ENCODE measurements at regions not wholly inside any gene's neighbourhood (a gene's known extent, or its start where the extent isn't known, plus 50 kb on each side); places are given as distances from the start of the nearest gene placed in this dataset.

- TF ChIP-seq EZH2phosphoT487 (IDR thresholded peaks at IDR 0.05; ENCODE audit: borderline replicate concordance) (no peak), CTCF (conservative IDR thresholded peaks at IDR 0.05; ENCODE audit: low read length) (no peak)
- H3K9me2 ChIP-seq (replicated peaks; ENCODE audit: low read depth, low read length): no peaks in the 10 kb centered on the region
- no peaks in the 10 kb centered on the region for H3K27me3 ChIP-seq (ENCODE audit: insufficient read depth, low read length, poor library complexity, severe bottlenecking)
- H3K4me3 ChIP-seq (ENCODE audit: low read length, poor library complexity, severe bottlenecking): no peak overlapping the region
- H3K36me3 ChIP-seq (ENCODE audit: insufficient read depth, low read length): no peaks in the 10 kb centered on the region
- no peak overlapping the region for H3K4me2 ChIP-seq (ENCODE audit: low read depth, low read length, poor library complexity, severe bottlenecking)
- H3F3A ChIP-seq (ENCODE audit: low read depth): no peaks in the 10 kb centered on the region
- H4K20me1 ChIP-seq (ENCODE audit: insufficient read depth, low read length, poor library complexity, severe bottlenecking): no peaks in the 10 kb centered on the region
- H2AFZ ChIP-seq (ENCODE audit: low read length): 0 out of 2 replicates have a peak overlapping the region, but pooled peaks have one; percentile 33
- H3K4me1 ChIP-seq (ENCODE audit: insufficient read depth, low read length, poor library complexity, severe bottlenecking): peaks cover 20% of the 10 kb centered on the region
- H3K9ac ChIP-seq (ENCODE audit: low read depth, low read length, poor library complexity, severe bottlenecking): no peak overlapping the region
- no peaks in the 10 kb centered on the region for H3K9me3 ChIP-seq (ENCODE audit: insufficient read depth, low read depth, low read length)
- no peaks in the 10 kb centered on the region for H3K79me2 ChIP-seq (ENCODE audit: insufficient read depth, low read length)
These were observed 213.8 kb upstream of the JUN start for GRCh38 chr1:58997637-58998036.

GRCh38 chr1:58999676-59000075 lies 215.8 kb upstream of the JUN start:
- TF ChIP-seq EZH2phosphoT487 (IDR thresholded peaks at IDR 0.05; ENCODE audit: borderline replicate concordance) (no peak), CTCF (conservative IDR thresholded peaks at IDR 0.05; ENCODE audit: low read length) (no peak)
- H3K4me2 ChIP-seq (ENCODE audit: low read depth, low read length, poor library complexity, severe bottlenecking): peak overlapping the region; percentile 35
- H4K20me1 ChIP-seq (ENCODE audit: insufficient read depth, low read length, poor library complexity, severe bottlenecking): no peaks in the 10 kb centered on the region
- peaks cover 20% of the 10 kb centered on the region for H3K4me1 ChIP-seq (ENCODE audit: insufficient read depth, low read length, poor library complexity, severe bottlenecking)
- H3K9ac ChIP-seq (ENCODE audit: low read depth, low read length, poor library complexity, severe bottlenecking): no peak overlapping the region
- H3F3A ChIP-seq (ENCODE audit: low read depth): no peaks in the 10 kb centered on the region
- no peaks in the 10 kb centered on the region for H3K27me3 ChIP-seq (ENCODE audit: insufficient read depth, low read length, poor library complexity, severe bottlenecking)
- H3K79me2 ChIP-seq (ENCODE audit: insufficient read depth, low read length): no peaks in the 10 kb centered on the region
- H3K36me3 ChIP-seq (ENCODE audit: insufficient read depth, low read length): no peaks in the 10 kb centered on the region
- no peaks in the 10 kb centered on the region for H3K9me2 ChIP-seq (replicated peaks; ENCODE audit: low read depth, low read length)
- H3K4me3 ChIP-seq (ENCODE audit: low read length, poor library complexity, severe bottlenecking): no peak overlapping the region
- no peaks in the 10 kb centered on the region for H3K9me3 ChIP-seq (ENCODE audit: insufficient read depth, low read depth, low read length)
- no peak overlapping the region for H2AFZ ChIP-seq (ENCODE audit: low read length)

GRCh38 chr1:59004755-59005154 lies 220.9 kb upstream of the JUN start:
- H3K9ac ChIP-seq (ENCODE audit: low read depth, low read length, poor library complexity, severe bottlenecking): no peak overlapping the region
- no peak for TF ChIP-seq EZH2phosphoT487 (IDR thresholded peaks at IDR 0.05; ENCODE audit: borderline replicate concordance)
- TF ChIP-seq CTCF (conservative IDR thresholded peaks at IDR 0.05; ENCODE audit: low read length): no peak
- H3K79me2 ChIP-seq (ENCODE audit: insufficient read depth, low read length): no peaks in the 10 kb centered on the region
- H3K4me3 ChIP-seq (ENCODE audit: low read length, poor library complexity, severe bottlenecking): no peak overlapping the region
- no peaks in the 10 kb centered on the region for H4K20me1 ChIP-seq (ENCODE audit: insufficient read depth, low read length, poor library complexity, severe bottlenecking)
- no peaks in the 10 kb centered on the region for H3K9me3 ChIP-seq (ENCODE audit: insufficient read depth, low read depth, low read length)
- H3F3A ChIP-seq (ENCODE audit: low read depth): no peaks in the 10 kb centered on the region
- H3K36me3 ChIP-seq (ENCODE audit: insufficient read depth, low read length): no peaks in the 10 kb centered on the region
- H2AFZ ChIP-seq (ENCODE audit: low read length): no peak overlapping the region
- H3K27me3 ChIP-seq (ENCODE audit: insufficient read depth, low read length, poor library complexity, severe bottlenecking): no peaks in the 10 kb centered on the region
- no peak overlapping the region for H3K4me2 ChIP-seq (ENCODE audit: low read depth, low read length, poor library complexity, severe bottlenecking)
- peaks cover 21% of the 10 kb centered on the region for H3K4me1 ChIP-seq (ENCODE audit: insufficient read depth, low read length, poor library complexity, severe bottlenecking)
- no peaks in the 10 kb centered on the region for H3K9me2 ChIP-seq (replicated peaks; ENCODE audit: low read depth, low read length)

Data from Loucy (cell line).